K562 (cell line): ENCODE measurements at regions not wholly inside any gene's neighbourhood (a gene's known extent, or its start where the extent isn't known, plus 50 kb on each side); places are given as distances from the start of the nearest gene placed in this dataset.

Experiments
- ATF7 ChIP-seq: fragments of 450-650 bp; IDR thresholded peaks from 2 replicates; pipeline ENCODE4 v1.7.1; 2014; ENCODE audit warnings: mild to moderate bottlenecking, moderate library complexity
- CBX8 ChIP-seq: fragments of 200-600 bp; sonication (generic); IDR thresholded peaks from 2 replicates; pipeline ENCODE4 v1.6.1; 2012; ENCODE audit warnings: borderline replicate concordance, mixed run types, low read depth, mild to moderate bottlenecking, moderate library complexity, mixed read lengths, low read length, control low read depth, inconsistent platforms; ENCODE audit not compliant: poor library complexity, severe bottlenecking; ENCODE audit errors: extremely low read depth
- FOS ChIP-seq: IDR thresholded peaks from 3 replicates; pipeline ENCODE4 v1.6.1; 2011; ENCODE audit not compliant: insufficient read length; ENCODE audit errors: extremely low read depth
- HNRNPH1 ChIP-seq: fragments of 200-400 bp; formaldehyde crosslinking; optimal IDR thresholded peaks from 2 replicates; pipeline ENCODE3; 2017; ENCODE audit warnings: low read depth, mild to moderate bottlenecking, low read length, moderate library complexity
- HNRNPUL1 ChIP-seq: fragments of 200-400 bp; formaldehyde crosslinking; IDR thresholded peaks from 2 replicates; pipeline ENCODE4 v1.6.1; 2017; ENCODE audit warnings: low read length
- JUN ChIP-seq, 2 experiments: sonication (generic) in 1 of 2; formaldehyde crosslinking in 1 of 2; IDR thresholded peaks; 2 replicates each; pipeline versions ENCODE4 v1.6.1 to v1.8.0; 2012 to 2022; ENCODE audit warnings: borderline replicate concordance in 2 of 2, mild to moderate bottlenecking in 2 of 2, improper control_type of control experiment in 1 of 2, low read depth in 1 of 2, low read length in 1 of 2, missing genetic modification reagents in 1 of 2
- MAFK ChIP-seq: IDR thresholded peaks from 2 replicates; pipeline ENCODE4 v1.6.1; 2011; ENCODE audit warnings: low read length, improper control_type of control experiment
- MLLT1 ChIP-seq, 2 experiments: fragments of 450-650 bp; IDR thresholded peaks; 2 replicates each; pipeline ENCODE4 v1.6.1; 2016
- MTA3 ChIP-seq: fragments of 450-650 bp; formaldehyde crosslinking; IDR thresholded peaks from 2 replicates; pipeline ENCODE4 v1.6.1; 2017; ENCODE audit warnings: mild to moderate bottlenecking, borderline replicate concordance
- NUFIP1 ChIP-seq: fragments of 450-650 bp; IDR thresholded peaks from 2 replicates; pipeline ENCODE4 v1.6.1; 2018; ENCODE audit not compliant: partially characterized antibody
- PHF21A ChIP-seq: fragments of 450-650 bp; IDR thresholded peaks from 2 replicates; pipeline ENCODE4 v1.6.1; 2017; ENCODE audit warnings: low read depth, borderline replicate concordance
- RAD21 ChIP-seq, 2 experiments: fragments of 250-450 bp in 1 of 2; fragments of 450-650 bp in 1 of 2; sonication (Bioruptor Pico) in 1 of 2; formaldehyde crosslinking in 1 of 2; IDR thresholded peaks in 1 of 2; conservative IDR thresholded peaks in 1 of 2; 2 replicates each; pipeline versions ENCODE4 v1.4.0 to v1.8.0; 2020 to 2022; ENCODE audit warnings: mild to moderate bottlenecking in 2 of 2, moderate library complexity in 1 of 2
- SRSF1 ChIP-seq: fragments of 200-400 bp; formaldehyde crosslinking; IDR thresholded peaks from 2 replicates; pipeline ENCODE4 v1.6.1; 2017; ENCODE audit warnings: mild to moderate bottlenecking, low read depth, low read length, moderate library complexity
- TAF15 ChIP-seq: fragments of 200-400 bp; formaldehyde crosslinking; IDR thresholded peaks from 2 replicates; pipeline ENCODE4 v1.6.1; 2017; ENCODE audit warnings: mild to moderate bottlenecking, low read depth, low read length, moderate library complexity
- ZBTB34 ChIP-seq: fragments of 250-450 bp; sonication (Bioruptor Pico); IDR thresholded peaks from 2 replicates; pipeline ENCODE4 v1.8.0; 2021; ENCODE audit warnings: mild to moderate bottlenecking, moderate library complexity
- ZBTB49 ChIP-seq: sonication (generic); formaldehyde crosslinking; IDR thresholded peaks from 2 replicates; pipeline ENCODE4 v1.8.0; 2022; ENCODE audit warnings: missing genetic modification reagents, mild to moderate bottlenecking, borderline replicate concordance
- ZNF282 ChIP-seq: sonication (generic); formaldehyde crosslinking; IDR thresholded peaks from 2 replicates; pipeline ENCODE4 v1.8.1; 2023; ENCODE audit warnings: missing genetic modification reagents
- ZNF584 ChIP-seq: fragments of 200-800 bp; sonication (Bioruptor generic); IDR thresholded peaks from 2 replicates; pipeline ENCODE4 v1.6.1; 2016; ENCODE audit warnings: low read depth, mild to moderate bottlenecking, missing genetic modification characterization, missing compliant biosample characterization
- ZNF695 ChIP-seq: fragments of 450-650 bp; formaldehyde crosslinking; IDR thresholded peaks from 2 replicates; pipeline ENCODE4 v1.4.0; 2020; ENCODE audit warnings: mild to moderate bottlenecking, moderate library complexity

- no peak for TF ChIP-seq ZBTB34 (CRISPR knock-in tag)
- no peak for TF ChIP-seq ZNF695 (CRISPR knock-in tag)
- peak; percentile 68; the same call in 1 of the 2 replicates for TF ChIP-seq PHF21A
- TF ChIP-seq ZBTB49 (CRISPR knock-in tag), result no peak
- TF ChIP-seq JUN (IDR thresholded peaks at IDR 0.05; ENCODE audit: borderline replicate concordance, low read depth, low read length), result peak; percentile 96
- peak; percentile 71; the same call in 1 of the 2 replicates for TF ChIP-seq JUN (CRISPR knock-in tag; IDR thresholded peaks at IDR 0.05; ENCODE audit: borderline replicate concordance)
- no peak for TF ChIP-seq RAD21 (CRISPR knock-in tag; conservative IDR thresholded peaks at IDR 0.05 in 1 of 2, IDR thresholded peaks at IDR 0.05 in 1 of 2)
- TF ChIP-seq SRSF1, result no peak
- TF ChIP-seq ZNF584 (CRISPR knock-in tag), result 0 out of 2 replicates have a peak, but pooled peaks have one; percentile 43
- 0 out of 2 replicates have a peak, but pooled peaks have one; percentile 11 for TF ChIP-seq MTA3
- TF ChIP-seq ATF7, result peak; percentile 77
- peak; percentile 59 for TF ChIP-seq FOS
- TF ChIP-seq MAFK, result 0 out of 2 replicates have a peak, but pooled peaks have one; percentile 1
- TF ChIP-seq NUFIP1, result no peak
- TF ChIP-seq TAF15, result no peak
- TF ChIP-seq CBX8, result no peak
- no peak for TF ChIP-seq HNRNPUL1
- no peak for TF ChIP-seq HNRNPH1
- TF ChIP-seq ZNF282, result no peak
- no peak for TF ChIP-seq MLLT1 (IDR thresholded peaks at IDR 0.05)
Observed at GRCh38 chr1:201713086-201713810, 115.7 kb upstream of the IPO9 start (continued).
